ENCODE measurements at regions not wholly inside any gene's neighbourhood (a gene's known extent, or its start where the extent isn't known, plus 50 kb on each side); places are given as distances from the start of the nearest gene placed in this dataset.

DNA sequence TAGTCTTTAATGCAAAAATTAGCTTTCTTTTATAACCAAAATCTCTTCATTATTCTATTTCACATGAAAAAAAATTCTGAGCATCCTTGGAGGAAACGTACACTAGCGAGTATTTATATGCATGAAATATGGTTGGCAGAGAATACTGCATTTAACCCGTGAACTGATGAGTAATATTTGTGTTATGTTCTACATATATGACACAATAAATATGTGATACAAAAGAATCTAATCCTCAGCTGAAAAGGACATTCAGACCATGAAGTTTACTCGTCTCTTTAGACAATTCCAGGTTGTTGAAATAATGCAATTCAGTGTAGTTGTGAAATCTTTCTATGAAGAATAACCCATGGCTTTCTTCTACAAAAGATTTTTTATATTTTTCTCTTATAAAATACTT is 524.8 kb upstream of the MAN1A1 start:
- TF ChIP-seq PAX8 (CRISPR knock-in tag; IDR thresholded peaks at IDR 0.05; ENCODE audit: borderline replicate concordance) (no peak), KLF13 (CRISPR knock-in tag; IDR thresholded peaks at IDR 0.05) (no peak), BRCA1 (CRISPR knock-in tag; IDR thresholded peaks at IDR 0.05) (no peak), SUZ12 (IDR thresholded peaks at IDR 0.05; ENCODE audit: low read depth, low read length) (no peak), SRF (IDR thresholded peaks at IDR 0.05; ENCODE audit: low read depth, low read length) (no peak), HNRNPK (IDR thresholded peaks at IDR 0.05; ENCODE audit: low read depth, low read length, poor library complexity, severe bottlenecking) (no peak), GFI1 (CRISPR knock-in tag; IDR thresholded peaks at IDR 0.05; ENCODE audit: borderline replicate concordance) (no peak)
